Sciatic nerve (tissue), 2 donors: ENCODE measurements at regions not wholly inside any gene's neighbourhood (a gene's known extent, or its start where the extent isn't known, plus 50 kb on each side); places are given as distances from the start of the nearest gene placed in this dataset.

Experiments
- ATAC-seq: fragments of 200-7000 bp; cut with Tn5 transposase; one replicate; pipeline ENCODE4 v1.9.1; 2020; ENCODE audit warnings: mild to moderate bottlenecking, moderate library complexity
- DNase-seq: peaks from one replicate; pipeline ENCODE4 v3.0.0-alpha.2; 2020; ENCODE audit warnings: low spot score
- intact Hi-C: fragments of 100-400 bp; cut with DNase I; formaldehyde crosslinking; loops from one replicate; pipeline ENCODE4 v1.14.2; 2022
- donor health status: DM: no; HTN: no; CAD: no.
- donor health status: DM: no; HTN: no; CAD: no.

DNA sequence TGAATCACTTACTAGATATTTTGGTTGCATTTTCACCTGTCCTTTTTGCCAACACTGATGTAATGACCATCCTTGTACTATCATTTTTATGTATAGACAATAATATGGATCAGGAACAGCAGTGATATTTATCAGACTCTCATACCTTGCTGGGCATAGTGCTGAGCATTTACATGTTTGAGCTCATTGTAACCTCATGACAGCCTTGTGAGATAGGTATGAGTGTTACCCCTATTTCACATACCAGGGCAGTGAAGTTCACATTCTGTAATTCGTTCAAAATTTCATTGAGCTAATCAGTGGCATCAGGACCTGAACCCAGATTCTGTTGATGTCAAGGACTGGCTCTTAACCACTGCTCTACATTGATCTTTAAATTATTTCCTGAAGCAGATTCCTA is 221.5 kb upstream of the TBL1XR1 start:
- intact Hi-C loops, result no loop called here

DNA sequence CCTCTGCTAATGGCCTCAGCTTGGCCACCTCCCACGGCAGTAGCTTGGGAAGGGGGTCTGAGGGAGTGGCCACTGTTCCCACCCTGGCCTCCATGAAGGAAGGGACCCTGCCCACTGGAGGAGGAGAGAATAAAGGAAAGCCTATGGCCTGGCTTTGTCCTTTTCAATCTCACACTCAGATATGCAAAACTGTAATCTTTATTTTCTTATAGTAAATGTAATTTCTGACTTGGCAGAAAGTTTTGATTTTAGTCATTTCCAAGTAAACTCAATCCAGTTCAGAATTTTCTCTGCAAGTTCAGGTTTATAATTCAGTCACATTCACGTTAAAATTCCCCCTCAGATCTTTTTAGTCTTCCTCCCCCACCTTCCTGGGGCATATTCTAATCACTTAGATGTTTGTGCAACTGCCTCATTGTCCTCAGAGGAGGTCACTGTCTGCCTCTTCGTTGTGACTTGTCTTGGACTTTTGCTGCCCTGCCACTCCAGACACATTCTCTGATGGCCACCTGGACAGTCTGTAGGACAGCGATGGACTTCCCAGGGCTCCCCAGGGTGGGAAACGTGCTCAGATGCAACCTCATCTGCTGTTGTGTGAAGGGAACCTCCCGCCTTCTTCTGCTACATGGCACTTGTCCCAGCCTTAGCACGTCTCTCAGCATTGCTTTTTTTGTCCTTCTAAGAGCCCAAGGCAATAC is 222.8 kb upstream of the TBL1XR1 start:
- peak; percentile 36 for ATAC-seq

More for the DNA sequence above, 221.5 kb upstream of the TBL1XR1 start:
- DNase-seq, result no peak
- ATAC-seq, result no peak

DNA sequence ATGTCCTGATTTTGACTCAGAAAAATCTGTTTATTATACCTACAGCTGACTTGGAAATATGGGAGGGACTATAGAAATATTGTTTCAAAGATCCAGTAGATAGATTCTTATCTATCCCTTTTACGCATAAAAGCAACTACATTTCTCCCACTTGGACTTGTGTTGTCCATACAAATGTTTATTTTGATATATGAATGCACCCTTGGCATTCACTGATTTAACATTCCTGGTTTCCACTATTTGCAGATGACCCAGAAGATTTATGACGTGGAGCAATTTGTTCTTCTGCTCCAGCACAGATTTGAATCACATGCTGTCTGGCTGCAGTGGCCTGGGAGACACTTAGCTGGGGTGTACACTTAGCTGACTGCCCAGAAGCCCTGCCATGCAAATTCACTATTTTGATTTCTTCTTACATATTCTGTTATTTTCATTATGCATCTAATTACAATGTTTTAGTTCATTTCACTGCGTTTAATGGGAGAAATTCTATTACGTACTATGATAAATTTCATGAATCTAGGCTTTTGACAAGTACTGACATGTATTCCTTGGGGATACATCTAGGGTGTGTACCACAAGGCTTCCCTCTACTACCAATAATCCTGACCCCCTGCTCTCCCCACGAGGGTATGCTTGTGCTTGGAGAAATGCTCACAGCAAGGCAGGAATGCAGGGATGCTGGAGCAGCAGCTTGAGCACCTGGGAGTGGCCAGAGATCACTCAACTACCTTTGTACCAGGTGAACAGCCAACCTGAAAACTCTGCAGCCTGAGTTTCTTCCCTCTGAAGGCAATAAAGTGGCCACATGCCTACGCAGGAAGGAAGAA is 223.6 kb upstream of the TBL1XR1 start:
- DNase-seq (no peak), ATAC-seq (no peak)
- intact Hi-C loops, result no loop called here

More for the DNA sequence above, 222.8 kb upstream of the TBL1XR1 start:
- DNase-seq, result no peak
- intact Hi-C loops, result no loop called here

DNA sequence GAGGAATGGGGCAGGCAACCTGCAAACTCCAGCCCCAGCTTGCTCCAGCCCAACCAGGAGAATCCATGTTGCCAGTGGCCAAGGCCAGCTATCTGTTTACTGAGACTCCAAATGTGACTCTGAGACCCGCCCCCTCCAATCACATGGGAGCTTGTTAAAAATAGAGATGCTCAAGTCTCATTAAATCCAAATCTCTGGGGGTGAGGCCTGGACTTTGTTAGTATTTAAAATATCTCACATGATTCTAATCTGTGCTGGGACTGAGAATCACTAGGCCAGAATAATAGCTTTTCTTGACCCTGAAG is 224.2 kb upstream of the TBL1XR1 start:
- ATAC-seq, result no peak
- no peak for DNase-seq
- intact Hi-C loops, result no loop called here

DNA sequence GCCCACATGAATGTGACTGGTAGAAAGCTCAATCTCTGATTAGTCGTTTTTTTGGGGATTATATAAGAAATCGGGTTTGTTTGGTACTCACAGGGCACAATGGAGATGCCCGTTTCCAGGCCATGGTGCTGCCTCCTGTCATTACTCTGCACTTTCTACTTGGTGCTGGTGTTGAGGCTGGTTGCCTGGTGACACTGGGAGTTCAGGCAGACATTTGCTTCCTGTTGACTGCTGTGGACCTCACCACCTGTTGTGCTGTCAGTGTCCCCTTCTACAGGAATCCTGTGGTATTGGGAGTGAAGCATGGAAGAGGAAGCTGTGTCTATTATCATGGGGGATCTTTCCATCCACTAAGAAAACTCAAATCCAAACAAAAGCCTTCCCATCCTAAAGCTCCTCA is 227.2 kb upstream of the TBL1XR1 start:
- no peak for DNase-seq
- intact Hi-C loops, result no loop called here
- no peak for ATAC-seq

DNA sequence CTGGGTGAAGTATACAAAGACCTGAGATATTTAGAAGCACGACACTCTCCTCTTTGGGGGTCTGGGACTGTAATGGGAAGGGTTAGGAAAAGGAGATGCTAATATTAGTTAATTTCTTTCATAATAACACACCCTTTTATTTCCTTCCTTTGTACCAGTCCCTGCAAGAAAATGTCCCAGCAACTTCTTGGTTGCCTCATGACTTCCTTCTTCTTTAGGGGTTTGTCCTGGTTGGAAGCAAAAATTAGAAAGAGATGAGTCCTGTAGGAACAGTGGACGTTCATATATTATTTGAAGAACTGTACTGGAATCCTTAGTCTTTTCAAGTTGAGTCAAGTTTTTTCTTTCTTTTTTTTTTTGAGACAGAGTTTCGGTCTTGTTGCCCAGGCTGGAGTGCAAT is 227.8 kb upstream of the TBL1XR1 start:
- DNase-seq (no peak), ATAC-seq (no peak)
- intact Hi-C loops, result no loop called here

DNA sequence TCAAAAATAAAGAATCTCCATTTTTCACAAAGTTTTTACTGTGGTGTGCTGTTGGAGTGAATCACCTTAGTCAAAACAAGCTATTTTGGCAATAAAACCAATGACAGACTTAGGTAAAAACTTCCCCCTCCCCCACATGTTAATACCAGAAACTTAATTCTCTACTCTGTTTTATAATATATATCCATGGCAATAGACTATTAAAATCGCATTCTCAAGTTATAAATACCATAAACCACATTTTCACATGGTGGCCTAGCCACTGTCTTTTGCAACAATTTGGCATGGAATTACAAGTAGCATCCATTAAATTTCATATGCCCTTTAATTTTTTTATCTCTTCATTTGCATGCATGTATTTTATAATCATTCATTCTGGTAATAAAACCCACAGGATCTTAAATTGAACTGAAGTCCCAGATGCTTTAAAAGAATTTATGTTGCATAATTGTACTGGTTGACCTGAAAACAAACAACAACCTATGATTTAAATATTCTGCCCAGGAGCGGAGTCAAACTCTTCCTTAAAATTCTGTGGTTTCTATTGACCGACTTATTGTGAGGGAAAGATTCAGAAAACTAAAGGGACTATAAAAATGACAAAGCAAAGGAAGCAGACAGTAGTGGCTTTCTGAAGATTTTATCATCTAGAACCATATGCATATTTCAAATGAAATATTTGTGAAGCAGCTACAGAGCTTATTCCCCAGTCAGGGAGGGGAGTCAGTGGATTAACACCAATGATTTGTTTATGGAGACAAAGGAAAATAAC is 229.0 kb upstream of the TBL1XR1 start:
- ATAC-seq (no peak), DNase-seq (no peak)
- intact Hi-C loops, result no loop called here

DNA sequence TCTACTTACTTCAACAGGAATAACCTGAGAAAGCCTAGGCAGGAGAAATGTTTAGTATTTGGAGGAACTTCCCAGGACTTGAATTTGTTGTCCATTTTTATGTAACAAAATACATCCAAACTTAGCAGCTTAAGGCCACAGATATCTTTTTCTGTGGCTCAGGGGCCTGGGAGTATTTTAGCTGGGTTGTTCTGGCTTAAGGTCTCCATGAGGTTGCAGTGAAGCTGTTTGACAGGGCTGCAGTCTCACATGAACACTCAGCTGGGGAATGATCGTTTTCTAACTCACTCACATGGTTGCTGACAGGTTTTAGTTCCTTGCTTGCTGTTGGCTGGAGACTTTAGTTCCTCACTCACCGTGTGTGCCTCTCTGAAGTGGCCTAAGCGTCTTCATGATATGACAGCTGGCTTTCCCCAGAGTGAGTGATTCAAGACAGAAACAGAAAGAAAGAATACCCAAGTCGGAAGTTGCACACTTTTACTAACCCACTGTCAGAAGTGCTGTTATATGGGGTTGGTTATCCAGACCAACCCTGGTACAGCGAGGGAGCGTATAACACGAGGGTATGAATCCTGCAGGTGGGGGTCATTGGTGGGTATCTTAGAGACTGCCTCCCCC is 229.7 kb upstream of the TBL1XR1 start:
- DNase-seq (no peak), ATAC-seq (no peak)
- intact Hi-C loops, result no loop called here

DNA sequence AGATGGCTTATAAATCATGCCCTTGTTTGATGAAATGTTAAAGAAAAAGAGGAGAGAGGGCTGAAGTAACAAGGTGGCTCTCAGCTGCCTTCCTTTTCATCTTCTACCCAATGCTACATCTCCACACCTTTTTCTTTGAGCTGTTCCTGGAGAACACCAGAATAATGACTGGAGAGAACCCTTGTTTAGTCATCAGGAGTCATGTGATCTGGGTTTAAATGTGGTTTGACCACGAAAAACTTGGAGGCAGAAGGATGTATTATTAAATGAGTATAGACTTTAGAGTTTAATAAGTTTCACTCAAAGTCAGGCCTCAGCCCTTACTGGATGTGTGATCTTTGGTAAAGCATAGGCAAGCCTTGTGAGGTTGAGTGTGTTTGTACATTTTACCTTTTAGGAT is 230.3 kb upstream of the TBL1XR1 start:
- no peak for ATAC-seq
- no peak for DNase-seq
- intact Hi-C loops, result no loop called here

DNA sequence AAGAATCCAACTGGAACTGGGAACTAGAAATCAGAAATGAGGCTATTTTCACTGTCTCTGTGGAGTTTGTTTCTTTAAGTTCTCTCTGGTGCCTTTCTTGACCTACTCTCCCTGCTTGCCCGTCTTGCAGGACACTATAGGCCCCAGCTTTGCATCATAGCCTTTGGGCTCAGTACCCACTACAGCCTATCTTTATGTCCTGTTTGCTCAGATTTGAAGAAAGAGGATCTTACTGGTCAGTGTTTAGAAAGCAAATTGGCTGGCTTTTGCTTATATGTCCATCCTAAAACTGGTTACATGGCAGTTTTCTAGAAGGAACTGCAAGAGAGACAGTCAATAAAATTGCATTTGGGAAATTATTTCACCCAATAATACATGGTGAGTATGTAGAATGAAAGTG is 231.8 kb upstream of the TBL1XR1 start:
- DNase-seq (no peak), ATAC-seq (peak; percentile 56)
- intact Hi-C loops, result no loop called here

DNA sequence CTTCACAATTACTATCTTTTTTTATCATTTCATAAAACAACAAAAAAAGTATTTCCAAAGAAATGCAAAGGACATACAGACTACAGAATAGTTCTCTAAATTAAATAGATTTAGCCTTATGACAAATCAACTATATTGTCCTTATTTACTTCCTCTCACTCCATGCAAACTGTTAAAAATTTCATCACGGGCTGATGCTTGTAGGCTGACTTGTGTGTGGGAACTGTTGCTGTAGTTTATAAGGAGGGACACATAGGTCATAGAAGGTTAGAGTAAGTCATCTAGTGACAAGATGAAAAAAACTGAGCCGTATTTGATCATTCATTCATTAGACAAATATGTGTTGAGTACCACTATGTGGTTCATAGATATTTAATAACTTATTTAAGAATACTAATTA is 232.5 kb upstream of the TBL1XR1 start:
- intact Hi-C loops, result no loop called here
- ATAC-seq (no peak), DNase-seq (no peak)

DNA sequence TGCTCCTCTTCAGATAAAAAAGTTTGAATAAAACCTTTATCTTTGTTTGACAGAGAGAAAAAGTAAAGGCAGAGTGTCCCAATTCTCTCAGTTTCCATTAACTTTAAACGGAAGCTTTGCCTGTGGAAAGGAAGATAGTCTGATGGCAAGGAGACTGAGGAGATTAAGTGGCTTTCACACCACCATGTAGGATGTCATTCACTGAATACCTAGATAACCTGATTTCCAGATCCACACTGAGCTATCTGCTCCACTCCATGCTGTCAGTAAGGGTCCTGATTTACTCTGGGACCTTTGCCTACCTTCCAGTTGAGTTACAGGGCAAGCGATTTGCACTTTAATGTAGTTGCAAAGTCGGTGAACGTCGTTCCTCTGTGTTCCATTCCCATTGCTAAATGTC is 233.4 kb upstream of the TBL1XR1 start:
- intact Hi-C loops, result no loop called here

DNA sequence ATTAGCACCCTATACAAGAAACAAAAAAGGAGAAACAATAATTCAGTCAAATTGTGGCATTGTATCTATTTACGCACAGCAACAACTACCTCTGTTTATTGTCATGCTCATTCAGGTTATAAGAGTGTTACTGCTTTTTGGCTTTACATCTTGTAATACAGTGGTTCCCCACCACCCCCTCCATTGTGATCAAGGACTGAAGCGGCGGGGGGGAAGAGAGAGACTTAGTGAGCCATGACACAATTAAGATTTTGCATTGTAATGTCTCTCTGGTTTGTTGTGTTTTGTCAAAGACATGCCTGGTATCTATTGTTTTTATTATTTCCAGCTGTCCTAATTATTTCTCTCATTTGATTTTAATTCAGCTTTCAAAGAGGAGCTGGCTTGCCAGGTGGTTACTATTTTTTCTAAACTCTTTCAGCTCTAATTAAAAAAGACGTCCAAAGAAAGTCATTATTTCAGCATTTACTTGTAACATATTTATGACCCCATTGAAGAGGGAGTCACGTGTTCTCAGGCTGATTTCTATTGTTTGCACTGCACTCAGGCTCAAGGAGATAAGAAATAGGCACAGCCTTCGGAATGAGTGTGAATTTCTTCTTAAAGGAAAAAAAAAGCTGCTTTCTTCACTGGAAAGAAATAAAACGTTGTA is 234.4 kb upstream of the TBL1XR1 start:
- ATAC-seq (no peak), DNase-seq (no peak)
- intact Hi-C loops, result no loop called here

More for the DNA sequence above, 233.4 kb upstream of the TBL1XR1 start:
- no peak for DNase-seq
- no peak for ATAC-seq

DNA sequence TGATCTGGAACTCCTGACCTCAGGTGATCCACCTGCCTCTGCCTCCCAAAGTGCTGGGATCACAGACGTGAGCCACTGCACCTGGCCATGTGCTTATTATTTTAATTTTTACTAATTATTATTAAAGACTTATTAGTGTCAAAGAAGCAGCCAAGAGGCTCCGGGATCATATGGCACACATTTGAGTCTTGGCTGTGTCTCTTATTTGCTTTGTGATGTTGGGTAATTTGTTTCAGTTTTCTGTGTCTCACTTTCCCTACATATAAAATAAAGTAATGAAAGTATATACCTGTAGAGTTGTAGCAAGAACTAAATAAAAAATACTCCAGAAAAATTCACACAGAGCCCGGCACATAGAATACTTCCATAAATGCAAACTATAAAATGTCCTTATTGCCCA is 238.0 kb upstream of the TBL1XR1 start:
- no peak for ATAC-seq
- intact Hi-C loops, result no loop called here
- DNase-seq, result no peak

DNA sequence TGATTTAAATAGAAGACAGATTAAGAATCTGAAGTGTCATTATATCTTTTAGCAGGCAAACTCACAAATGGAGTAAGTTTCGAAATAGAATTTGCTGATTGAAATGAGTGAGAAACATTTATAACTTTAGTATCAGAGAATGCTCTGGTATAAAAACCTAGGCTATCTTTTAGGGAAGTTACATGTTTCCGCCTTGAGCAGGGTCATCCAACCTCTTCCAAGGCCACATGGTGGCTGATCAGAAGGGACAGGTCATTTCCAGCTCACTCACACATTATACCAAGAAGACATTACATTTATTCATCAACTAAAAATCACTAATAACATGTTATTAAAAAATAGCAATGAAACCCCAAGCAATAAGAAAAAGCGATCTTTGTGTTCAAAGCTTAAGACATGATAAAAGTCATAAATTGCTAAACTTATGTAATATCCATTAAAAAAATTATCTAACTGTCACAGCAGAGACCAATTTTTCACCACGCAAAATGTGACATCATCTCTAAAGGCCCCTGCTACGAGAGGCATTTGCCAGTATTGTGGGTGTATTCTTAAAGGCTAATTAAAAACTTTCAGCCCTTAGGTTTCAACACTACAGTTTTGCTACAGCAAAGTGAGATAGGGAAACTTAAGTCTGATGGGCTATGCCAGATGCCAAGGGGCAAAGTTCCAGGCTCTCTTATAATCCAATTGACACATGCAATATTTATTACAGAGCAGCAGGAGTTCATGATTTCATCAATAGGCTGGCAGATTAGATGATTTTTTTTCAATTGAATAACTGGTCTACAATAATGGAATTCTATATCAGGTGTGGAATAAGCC is 240.4 kb upstream of the TBL1XR1 start:
- DNase-seq, result no peak
- ATAC-seq, result no peak
- intact Hi-C loops, result no loop called here

DNA sequence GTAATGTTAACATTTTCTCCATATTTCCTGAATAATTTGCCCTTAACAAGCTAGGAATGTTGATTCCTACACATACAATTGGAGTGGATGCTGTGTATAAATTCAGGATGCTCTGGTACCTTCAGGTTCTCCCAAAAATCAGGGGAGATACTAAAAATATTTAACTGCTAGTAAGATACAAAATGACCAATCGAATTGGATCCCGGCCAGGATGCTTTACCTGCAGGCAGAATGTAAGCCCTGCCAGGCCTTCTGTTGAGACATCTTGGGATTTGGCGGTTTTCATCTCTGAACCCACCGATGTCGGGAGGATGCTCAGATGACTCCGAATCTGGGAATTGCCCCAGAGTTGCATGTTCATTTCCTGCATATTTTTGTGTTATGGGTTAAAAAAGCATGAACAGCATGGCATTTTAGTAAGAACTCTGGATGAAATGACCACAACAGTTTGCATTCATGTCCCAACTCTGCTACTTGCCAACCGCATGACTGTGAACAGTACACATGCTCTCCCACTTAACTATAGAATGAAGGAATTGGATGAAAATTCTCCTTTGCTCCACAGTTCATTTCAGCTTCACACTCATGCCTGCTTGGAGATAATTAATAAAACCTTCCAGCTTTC is 241.4 kb upstream of the TBL1XR1 start:
- ATAC-seq, result no peak
- intact Hi-C loops, result no loop called here
- no peak for DNase-seq

DNA sequence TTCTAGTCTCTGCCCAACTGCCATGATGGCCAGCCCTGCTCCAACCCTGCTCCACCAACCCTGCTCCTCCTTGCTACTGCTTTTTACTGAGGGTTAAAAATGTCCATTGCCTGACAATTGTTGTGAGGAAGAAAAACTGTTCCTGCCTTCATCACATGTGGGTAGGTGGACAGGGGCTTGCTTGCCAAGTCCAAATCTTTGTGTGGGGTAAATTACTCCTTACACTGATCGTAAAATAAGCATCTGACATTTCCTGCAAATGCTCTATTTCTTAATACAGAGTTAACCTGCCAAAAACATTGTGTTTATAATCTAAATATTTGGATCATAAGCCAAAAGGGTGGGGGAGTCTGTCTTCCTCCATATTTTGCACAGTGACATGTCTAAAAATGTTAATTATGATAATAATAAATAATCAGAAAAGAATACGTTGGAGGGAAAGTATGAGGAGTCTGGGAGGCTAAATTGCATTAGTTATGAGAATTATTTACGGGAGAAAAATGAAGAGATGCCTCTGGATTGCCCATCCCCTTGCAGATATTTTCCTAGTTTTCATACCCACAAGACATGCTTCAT is 242.5 kb upstream of the TBL1XR1 start:
- ATAC-seq (no peak), DNase-seq (no peak)
- intact Hi-C loops, result loop anchor here (5.0 kb wide), 1 partner anchor 1168 kb away; no protein-coding TSS in a partner anchor
